Liver (tissue), 8 donors: ENCODE measurements at regions not wholly inside any gene's neighbourhood (a gene's known extent, or its start where the extent isn't known, plus 50 kb on each side); places are given as distances from the start of the nearest gene placed in this dataset.

Source experiments
- DNase-seq: peaks from one replicate; pipeline ENCODE4 v3.0.0-alpha.2; 2017; ENCODE audit warnings: low spot score
- H3K27ac ChIP-seq, 2 donors: one replicate each; pipeline ENCODE4 v1.7.0; 2013; ENCODE audit warnings: inconsistent platforms in 2 of 2, low read length in 2 of 2, control low read depth in 1 of 2, low read depth in 1 of 2, mild to moderate bottlenecking in 1 of 2
- H3K27me3 ChIP-seq, 4 donors: one replicate each; pipeline versions ENCODE4 v1.6.1 to v1.7.0; 2013; ENCODE audit warnings: low read length in 3 of 4, inconsistent platforms in 1 of 4, mild to moderate bottlenecking in 1 of 4, moderate library complexity in 1 of 4; ENCODE audit not compliant: control insufficient read depth in 4 of 4, insufficient read depth in 4 of 4
- H3K36me3 ChIP-seq, 4 donors: one replicate each; pipeline versions ENCODE4 v1.6.1 to v1.7.0; 2013; ENCODE audit warnings: low read length in 3 of 4, mild to moderate bottlenecking in 3 of 4, low read depth in 1 of 4, moderate library complexity in 1 of 4; ENCODE audit not compliant: control insufficient read depth in 4 of 4, insufficient read depth in 3 of 4
- H3K4me1 ChIP-seq, 4 donors: one replicate each; pipeline versions ENCODE4 v1.6.1 to v1.7.0; 2013; ENCODE audit warnings: low read length in 3 of 4, mild to moderate bottlenecking in 3 of 4, moderate library complexity in 1 of 4; ENCODE audit not compliant: control insufficient read depth in 4 of 4, insufficient read depth in 4 of 4
- H3K4me3 ChIP-seq, 3 donors: one replicate each; pipeline versions ENCODE4 v1.6.1 to v1.7.0; 2013; ENCODE audit warnings: low read length in 3 of 3, control low read depth in 1 of 3, low read depth in 1 of 3, mild to moderate bottlenecking in 1 of 3
- H3K9ac ChIP-seq, 2 donors: one replicate each; pipeline ENCODE4 v1.7.0; 2013; ENCODE audit warnings: low read length in 2 of 2, mild to moderate bottlenecking in 2 of 2, moderate library complexity in 2 of 2, control low read depth in 1 of 2, low read depth in 1 of 2
- H3K9me3 ChIP-seq, 4 donors: one replicate each; pipeline versions ENCODE4 v1.6.1 to v1.7.0; 2013; ENCODE audit warnings: low read length in 3 of 4; ENCODE audit not compliant: control insufficient read depth in 4 of 4
- ATF3 ChIP-seq: IDR thresholded peaks from 2 replicates; pipeline ENCODE4 v1.6.1; 2016; ENCODE audit warnings: antibody characterized with exemption
- CTCF ChIP-seq: fragments of 150-350 bp; IDR thresholded peaks from 2 replicates; pipeline ENCODE4 v1.5.1; 2017; ENCODE audit warnings: improper control_type of control experiment, low read depth, low read length; ENCODE audit not compliant: missing input control
- EGR1 ChIP-seq, 2 donors: IDR thresholded peaks; 2 replicates each; pipeline ENCODE4 v1.6.1; 2016 to 2018; ENCODE audit warnings: antibody characterized with exemption in 2 of 2, low read depth in 2 of 2
- FOXA1 ChIP-seq: IDR thresholded peaks from 2 replicates; pipeline ENCODE4 v1.6.1; 2016; ENCODE audit warnings: antibody characterized with exemption
- FOXA2 ChIP-seq: IDR thresholded peaks from 2 replicates; pipeline ENCODE4 v1.6.1; 2016; ENCODE audit warnings: antibody characterized with exemption
- GABPA ChIP-seq, 2 donors: IDR thresholded peaks in 1 of 2; conservative IDR thresholded peaks in 1 of 2; 2 replicates each; pipeline ENCODE4 v1.6.1; 2016; ENCODE audit warnings: antibody characterized with exemption in 2 of 2, mild to moderate bottlenecking in 1 of 2, moderate library complexity in 1 of 2
- HNF4A ChIP-seq, 2 donors: conservative IDR thresholded peaks; 2 replicates each; pipeline ENCODE4 v1.6.1; 2016; ENCODE audit warnings: antibody characterized with exemption in 2 of 2, mild to moderate bottlenecking in 2 of 2
- HNF4G ChIP-seq: IDR thresholded peaks from 2 replicates; pipeline ENCODE4 v1.6.1; 2016; ENCODE audit warnings: antibody characterized with exemption
- JUND ChIP-seq, 2 donors: IDR thresholded peaks; 2 replicates each; pipeline ENCODE4 v1.6.1; 2016; ENCODE audit warnings: antibody characterized with exemption in 2 of 2
- MAX ChIP-seq: IDR thresholded peaks from 2 replicates; pipeline ENCODE4 v1.6.1; 2016; ENCODE audit warnings: antibody characterized with exemption
- NR2F2 ChIP-seq: IDR thresholded peaks from 2 replicates; pipeline ENCODE4 v1.6.1; 2016; ENCODE audit warnings: antibody characterized with exemption
- RAD21 ChIP-seq, 2 donors: IDR thresholded peaks; 2 replicates each; pipeline ENCODE4 v1.6.1; 2016; ENCODE audit warnings: antibody characterized with exemption in 2 of 2, mild to moderate bottlenecking in 2 of 2
- REST ChIP-seq: IDR thresholded peaks from 2 replicates; pipeline ENCODE4 v1.6.1; 2016; ENCODE audit warnings: antibody characterized with exemption, mild to moderate bottlenecking
- RXRA ChIP-seq, 2 donors: IDR thresholded peaks; 2 replicates each; pipeline ENCODE4 v1.6.1; 2017 to 2018; ENCODE audit warnings: antibody characterized with exemption in 2 of 2, mild to moderate bottlenecking in 1 of 2
- SP1 ChIP-seq: IDR thresholded peaks from 2 replicates; pipeline ENCODE4 v1.6.1; 2018; ENCODE audit warnings: antibody characterized with exemption, mild to moderate bottlenecking
- TAF1 ChIP-seq: conservative IDR thresholded peaks from 2 replicates; pipeline ENCODE4 v1.6.1; 2016; ENCODE audit warnings: antibody characterized with exemption, mild to moderate bottlenecking
- YY1 ChIP-seq: IDR thresholded peaks from 2 replicates; pipeline ENCODE4 v1.6.1; 2016; ENCODE audit warnings: antibody characterized with exemption, mild to moderate bottlenecking
- ZBTB33 ChIP-seq: IDR thresholded peaks from 2 replicates; pipeline ENCODE4 v1.6.1; 2016; ENCODE audit warnings: antibody characterized with exemption
- WGBS: extraction: QIAGEN DNeasy Blood & Tissue Kit; methylation state at CpG from one replicate; pipeline ENCODE4 v1.1.7; 2013; 5-methylcytosine and 5-hydroxymethylcytosine counted together
- donor health status: healthy.
- donor health status: healthy.
- donor health status: healthy.
- donor health status: healthy.
- donor health status: healthy.

- Histone ChIP-seq H3K27me3 (no peaks in the 10 kb centered on the region), H3K4me1 (no peaks in the 10 kb centered on the region), H3K9me3 (no peaks in the 10 kb centered on the region), H3K9ac (no peak overlapping the region), H3K27ac (no peak overlapping the region), H3K36me3 (no peaks in the 10 kb centered on the region), H3K4me3 (no peak overlapping the region)
- WGBS, result 52% methylated on average over 1 of the region's 1 CpG
- no peak for DNase-seq
- TF ChIP-seq YY1, result no peak
- no peak for TF ChIP-seq ATF3
Observed at GRCh38 chr2:219946021-219946420, 318.6 kb downstream of the SLC4A3 start.

GRCh38 chr2:219946529-219946928, 319.1 kb downstream of the SLC4A3 start:
- Histone ChIP-seq H3K27ac (no peak overlapping the region), H3K4me1 (no peaks in the 10 kb centered on the region), H3K27me3 (no peaks in the 10 kb centered on the region), H3K9me3 (no peaks in the 10 kb centered on the region), H3K9ac (no peak overlapping the region), H3K36me3 (no peaks in the 10 kb centered on the region), H3K4me3 (no peak overlapping the region)
- TF ChIP-seq JUND (IDR thresholded peaks at IDR 0.05), result no peak
- no peak for TF ChIP-seq RXRA (IDR thresholded peaks at IDR 0.05)
- no peak for TF ChIP-seq FOXA2
- TF ChIP-seq NR2F2, result no peak
- TF ChIP-seq CTCF, result no peak
- TF ChIP-seq HNF4A (conservative IDR thresholded peaks at IDR 0.05), result no peak
- DNase-seq, result no peak

GRCh38 chr2:219947575-219947974, 320.1 kb downstream of the SLC4A3 start:
- no peak overlapping the region for H3K9ac ChIP-seq
- H3K27me3 ChIP-seq, result peaks cover 0 to 2% (median 0%) of the 10 kb centered on the region in 4 donors
- H3K4me3 ChIP-seq, result no peak overlapping the region
- H3K9me3 ChIP-seq, result no peaks in the 10 kb centered on the region
- no peak for TF ChIP-seq TAF1
- no peak for TF ChIP-seq FOXA2
- no peak for TF ChIP-seq CTCF
- no peak for TF ChIP-seq NR2F2
- no peak for TF ChIP-seq ATF3
- no peak for TF ChIP-seq SP1
- no peak for TF ChIP-seq MAX
- no peak for TF ChIP-seq RXRA (IDR thresholded peaks at IDR 0.05)
- TF ChIP-seq HNF4A (conservative IDR thresholded peaks at IDR 0.05), result no peak
- no peak for TF ChIP-seq EGR1 (IDR thresholded peaks at IDR 0.05; ENCODE audit: low read depth in 2 of 2)
- TF ChIP-seq FOXA1, result no peak
- no peak for TF ChIP-seq HNF4G
- no peak for TF ChIP-seq YY1
- no peak for TF ChIP-seq ZBTB33
- no peak for TF ChIP-seq JUND (IDR thresholded peaks at IDR 0.05)
- TF ChIP-seq RAD21 (IDR thresholded peaks at IDR 0.05), result no peak
- TF ChIP-seq REST, result no peak
- no peak for TF ChIP-seq GABPA (IDR thresholded peaks at IDR 0.05 in 1 of 2, conservative IDR thresholded peaks at IDR 0.05 in 1 of 2)
- no peak overlapping the region for H3K27ac ChIP-seq
- no peaks in the 10 kb centered on the region for H3K4me1 ChIP-seq
- WGBS, result 73% methylated on average over 3 of the region's 3 CpGs
- H3K36me3 ChIP-seq, result no peaks in the 10 kb centered on the region
- no peak for DNase-seq
